Nephron (organoid): ENCODE measurements at regions not wholly inside any gene's neighbourhood (a gene's known extent, or its start where the extent isn't known, plus 50 kb on each side); places are given as distances from the start of the nearest gene placed in this dataset.

Source experiments
- H3K27ac Mint-ChIP-seq, 3 experiments: 2 replicates each; pipeline ENCODE4 v1.8.0; 2020; ENCODE audit warnings: mixed read lengths in 3 of 3, mild to moderate bottlenecking in 2 of 3, moderate library complexity in 1 of 3
- H3K27me3 Mint-ChIP-seq: 2 replicates; pipeline ENCODE4 v1.8.0; 2021; ENCODE audit warnings: low read depth, mild to moderate bottlenecking, moderate library complexity, mixed read lengths
- H3K36me3 Mint-ChIP-seq: 2 replicates; pipeline ENCODE4 v1.8.0; 2020; ENCODE audit warnings: low read depth, mixed read lengths
- H3K4me1 Mint-ChIP-seq: 2 replicates; pipeline ENCODE4 v1.8.0; 2020; ENCODE audit warnings: mixed read lengths
- H3K4me3 Mint-ChIP-seq, 3 experiments: 2 replicates each; pipeline ENCODE4 v1.8.0; 2020; ENCODE audit warnings: mild to moderate bottlenecking in 3 of 3, mixed read lengths in 3 of 3, moderate library complexity in 2 of 3
- H3K9me3 Mint-ChIP-seq: 2 replicates; pipeline ENCODE4 v1.8.0; 2020; ENCODE audit warnings: mixed read lengths
- CTCF ChIP-seq, 3 experiments: fragments of 200-600 bp; sonication (generic); IDR thresholded peaks; one replicate each; pipeline ENCODE4 v1.5.0; 2021; ENCODE audit warnings: antibody characterized with exemption in 3 of 3; ENCODE audit not compliant: unreplicated experiment in 3 of 3

GRCh38 chr20:7313047-7313446 lies 545.6 kb downstream of the BMP2 start:
- Mint-ChIP-seq H3K27ac (no peak overlapping the region), H3K4me1 (no peaks in the 10 kb centered on the region), H3K27me3 (no peaks in the 10 kb centered on the region), H3K36me3 (no peaks in the 10 kb centered on the region), H3K4me3 (no peak overlapping the region), H3K9me3 (no peaks in the 10 kb centered on the region)
- TF ChIP-seq CTCF (IDR thresholded peaks at IDR 0.05; ENCODE audit: unreplicated experiment in 3 of 3) = no peak

GRCh38 chr20:7323957-7324356 lies 556.5 kb downstream of the BMP2 start:
- H3K27me3 Mint-ChIP-seq = no peaks in the 10 kb centered on the region
- H3K9me3 Mint-ChIP-seq = no peaks in the 10 kb centered on the region
- H3K4me1 Mint-ChIP-seq = no peaks in the 10 kb centered on the region
- no peak overlapping the region for H3K27ac Mint-ChIP-seq
- H3K4me3 Mint-ChIP-seq = no peak overlapping the region
- TF ChIP-seq CTCF (IDR thresholded peaks at IDR 0.05; ENCODE audit: unreplicated experiment in 3 of 3) = no peak
- no peaks in the 10 kb centered on the region for H3K36me3 Mint-ChIP-seq

- Mint-ChIP-seq H3K9me3 (no peaks in the 10 kb centered on the region), H3K27ac (no peak overlapping the region), H3K36me3 (no peaks in the 10 kb centered on the region), H3K4me1 (no peaks in the 10 kb centered on the region), H3K27me3 (no peaks in the 10 kb centered on the region), H3K4me3 (no peak overlapping the region)
- no peak for TF ChIP-seq CTCF (IDR thresholded peaks at IDR 0.05; ENCODE audit: unreplicated experiment in 3 of 3)
These were observed 560.3 kb downstream of the BMP2 start for GRCh38 chr20:7327810-7328209.

- Mint-ChIP-seq H3K36me3 (no peaks in the 10 kb centered on the region), H3K27me3 (no peaks in the 10 kb centered on the region), H3K9me3 (no peaks in the 10 kb centered on the region), H3K4me3 (no peak overlapping the region), H3K4me1 (no peaks in the 10 kb centered on the region), H3K27ac (no peak overlapping the region)
- TF ChIP-seq CTCF (IDR thresholded peaks at IDR 0.05; ENCODE audit: unreplicated experiment in 3 of 3) = no peak
These were observed 563.4 kb downstream of the BMP2 start for GRCh38 chr20:7330850-7331249.

GRCh38 chr20:7332169-7332568 lies 564.7 kb downstream of the BMP2 start:
- Mint-ChIP-seq H3K27me3 (no peaks in the 10 kb centered on the region), H3K4me3 (no peak overlapping the region)

More at GRCh38 chr20:7332169-7332568, 564.7 kb downstream of the BMP2 start:
- no peak for TF ChIP-seq CTCF (IDR thresholded peaks at IDR 0.05; ENCODE audit: unreplicated experiment in 3 of 3)
- Mint-ChIP-seq H3K4me1 (no peaks in the 10 kb centered on the region), H3K9me3 (no peaks in the 10 kb centered on the region), H3K36me3 (no peaks in the 10 kb centered on the region), H3K27ac (no peak overlapping the region)
